Memory B cell (primary cell): ENCODE measurements at regions not wholly inside any gene's neighbourhood (a gene's known extent, or its start where the extent isn't known, plus 50 kb on each side); places are given as distances from the start of the nearest gene placed in this dataset.

Experiments
- ATAC-seq: fragments of 150-1000 bp; cut with Tn5 transposase; 2 replicates; pipeline ENCODE4 v1.10.0; 2021; ENCODE audit warnings: low read depth, mild to moderate bottlenecking, moderate library complexity
- DNase-seq, 2 donors: peaks; one replicate each; pipeline ENCODE4 v3.0.0; 2022; ENCODE audit warnings: low spot score in 2 of 2
- H3K27ac Mint-ChIP-seq: one replicate; pipeline ENCODE4 v1.8.0; 2022; ENCODE audit warnings: mild to moderate bottlenecking, moderate library complexity, mixed read lengths
- H3K27me3 Mint-ChIP-seq: one replicate; pipeline ENCODE4 v1.8.0; 2022; ENCODE audit warnings: mixed read lengths
- H3K36me3 Mint-ChIP-seq: one replicate; pipeline ENCODE4 v1.8.0; 2022; ENCODE audit warnings: mild to moderate bottlenecking, mixed read lengths
- H3K4me1 Mint-ChIP-seq: one replicate; pipeline ENCODE4 v1.8.0; 2022; ENCODE audit warnings: mixed read lengths
- H3K4me3 Mint-ChIP-seq: one replicate; pipeline ENCODE4 v1.8.0; 2022; ENCODE audit warnings: mild to moderate bottlenecking, moderate library complexity, mixed read lengths
- H3K9me3 Mint-ChIP-seq: one replicate; pipeline ENCODE4 v1.8.0; 2022; ENCODE audit warnings: mixed read lengths

DNA sequence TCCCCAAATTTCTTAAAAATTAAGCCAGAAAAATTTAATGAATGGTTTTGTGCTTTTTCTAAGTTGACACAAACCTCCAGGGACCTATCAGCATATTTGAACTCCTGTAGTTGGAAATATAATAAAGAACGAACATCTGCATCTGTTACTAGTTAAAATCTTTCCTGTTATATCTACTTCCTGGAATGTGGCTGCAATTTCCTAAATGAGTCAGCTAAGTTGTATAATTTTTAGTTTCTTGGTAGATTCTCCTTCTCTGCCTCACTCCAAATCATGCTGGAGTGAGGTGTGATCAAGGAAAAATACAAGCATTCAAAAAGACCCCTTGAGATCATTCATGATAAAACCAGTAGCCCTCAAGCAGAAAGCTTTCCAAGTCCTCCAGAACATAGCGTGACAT is 106.2 kb upstream of the MCTP2 start:
- H3K27me3 Mint-ChIP-seq = peaks cover 2% of the 10 kb centered on the region
- ATAC-seq = no peak
- no peaks in the 10 kb centered on the region for H3K36me3 Mint-ChIP-seq
- no peaks in the 10 kb centered on the region for H3K4me1 Mint-ChIP-seq
- DNase-seq = no peak
- H3K9me3 Mint-ChIP-seq = no peaks in the 10 kb centered on the region
- H3K27ac Mint-ChIP-seq = no peak overlapping the region
- no peak overlapping the region for H3K4me3 Mint-ChIP-seq

DNA sequence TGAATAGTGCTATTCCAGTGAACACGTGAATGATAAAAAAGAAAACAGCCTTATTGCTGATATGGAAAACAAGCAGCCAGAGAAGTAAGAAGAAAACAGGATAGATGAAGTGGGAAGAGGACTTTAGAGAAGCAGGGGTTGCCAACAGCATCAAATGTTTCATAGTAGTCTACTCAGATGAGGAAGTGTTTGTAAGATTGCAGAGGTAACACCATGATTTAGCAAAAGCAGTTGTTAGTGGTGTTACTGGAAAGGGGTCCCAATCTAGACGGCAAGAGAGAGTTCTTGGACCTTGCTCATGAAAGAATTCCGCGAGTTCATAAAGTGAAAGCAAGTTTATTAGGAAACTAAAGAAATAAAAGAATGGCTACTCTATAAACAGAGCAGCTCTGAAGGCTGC is 108.8 kb upstream of the MCTP2 start:
- H3K4me3 Mint-ChIP-seq = no peak overlapping the region
- no peak for DNase-seq
- no peak for ATAC-seq
- H3K36me3 Mint-ChIP-seq = no peaks in the 10 kb centered on the region
- H3K27ac Mint-ChIP-seq = no peak overlapping the region
- no peaks in the 10 kb centered on the region for H3K9me3 Mint-ChIP-seq
- no peaks in the 10 kb centered on the region for H3K4me1 Mint-ChIP-seq
- peaks cover 2% of the 10 kb centered on the region for H3K27me3 Mint-ChIP-seq

DNA sequence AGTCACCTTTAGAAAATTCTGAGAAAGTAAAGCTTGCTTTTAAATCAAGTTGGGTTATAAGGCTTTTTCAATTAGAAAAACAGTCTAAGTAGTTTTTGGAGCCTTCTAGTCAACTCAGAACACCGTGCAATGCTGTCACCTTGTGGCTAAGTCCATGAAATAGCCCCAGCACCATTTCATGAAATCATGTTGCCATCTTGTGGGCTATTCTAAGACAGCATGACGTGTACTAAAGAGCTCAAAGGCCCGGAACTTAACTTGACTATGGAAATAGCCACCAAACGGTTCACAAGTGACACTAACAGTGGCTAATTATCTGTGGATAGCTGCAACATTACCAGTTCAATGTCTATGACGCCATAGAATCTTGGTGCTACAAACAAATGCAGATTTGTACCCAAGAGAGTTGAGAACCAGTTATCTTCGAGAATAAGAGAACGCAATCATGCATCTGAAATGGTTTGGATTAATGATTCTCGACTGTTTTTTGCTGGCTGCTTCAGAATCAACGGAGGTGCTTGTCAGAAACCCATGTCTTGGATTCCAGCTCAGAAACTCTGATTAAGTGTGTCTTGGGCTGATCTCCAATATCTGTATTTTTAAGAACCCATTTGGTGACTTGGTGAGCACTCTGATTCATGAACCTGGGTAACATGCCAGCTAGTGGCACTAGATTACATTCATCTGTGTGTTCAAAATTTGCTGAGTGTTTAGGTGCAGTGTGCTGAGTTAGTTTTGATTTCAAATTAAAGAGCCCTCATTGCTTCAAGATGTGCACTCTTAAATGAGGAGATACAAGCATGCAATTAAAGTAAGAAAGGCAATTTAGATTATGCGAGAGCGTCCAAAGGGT is 111.2 kb upstream of the MCTP2 start:
- ATAC-seq = peak; percentile 88
- no peaks in the 10 kb centered on the region for H3K9me3 Mint-ChIP-seq

DNA sequence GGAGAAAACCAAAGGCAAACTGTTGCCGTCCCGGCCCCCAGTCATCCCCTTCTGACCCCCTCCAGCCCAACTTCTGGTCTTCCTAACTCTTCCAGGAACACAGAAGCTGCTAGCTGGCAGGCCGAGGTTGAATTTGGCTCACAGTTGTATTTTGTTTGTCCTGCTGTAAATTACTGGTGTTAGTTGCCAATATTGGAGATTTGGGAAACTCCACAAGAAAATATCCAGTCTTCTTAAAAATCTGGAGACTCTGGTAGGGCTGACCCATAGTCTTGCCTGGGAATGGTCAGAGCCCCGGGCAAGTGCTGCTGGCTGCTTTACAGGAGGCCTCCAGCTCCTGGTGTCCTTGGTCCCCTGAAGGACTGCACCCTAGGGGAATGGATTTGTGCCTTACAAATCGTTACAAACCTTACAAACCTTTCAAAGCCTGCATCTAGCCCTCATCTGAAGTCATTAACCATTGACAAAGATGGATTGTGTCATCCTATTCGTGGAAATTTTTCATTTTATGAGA is 112.0 kb upstream of the MCTP2 start:
- H3K36me3 Mint-ChIP-seq = no peaks in the 10 kb centered on the region
- H3K9me3 Mint-ChIP-seq = no peaks in the 10 kb centered on the region
- DNase-seq (no peak), ATAC-seq (no peak)
- H3K4me1 Mint-ChIP-seq = no peaks in the 10 kb centered on the region
- H3K27ac Mint-ChIP-seq = no peak overlapping the region
- no peak overlapping the region for H3K4me3 Mint-ChIP-seq
- no peaks in the 10 kb centered on the region for H3K27me3 Mint-ChIP-seq

More for the DNA sequence above, 111.2 kb upstream of the MCTP2 start:
- H3K4me1 Mint-ChIP-seq = no peaks in the 10 kb centered on the region
- no peaks in the 10 kb centered on the region for H3K36me3 Mint-ChIP-seq
- peak in 1 of 2 donors; percentile 14 for DNase-seq
- no peaks in the 10 kb centered on the region for H3K27me3 Mint-ChIP-seq
- H3K4me3 Mint-ChIP-seq = no peak overlapping the region
- no peak overlapping the region for H3K27ac Mint-ChIP-seq

DNA sequence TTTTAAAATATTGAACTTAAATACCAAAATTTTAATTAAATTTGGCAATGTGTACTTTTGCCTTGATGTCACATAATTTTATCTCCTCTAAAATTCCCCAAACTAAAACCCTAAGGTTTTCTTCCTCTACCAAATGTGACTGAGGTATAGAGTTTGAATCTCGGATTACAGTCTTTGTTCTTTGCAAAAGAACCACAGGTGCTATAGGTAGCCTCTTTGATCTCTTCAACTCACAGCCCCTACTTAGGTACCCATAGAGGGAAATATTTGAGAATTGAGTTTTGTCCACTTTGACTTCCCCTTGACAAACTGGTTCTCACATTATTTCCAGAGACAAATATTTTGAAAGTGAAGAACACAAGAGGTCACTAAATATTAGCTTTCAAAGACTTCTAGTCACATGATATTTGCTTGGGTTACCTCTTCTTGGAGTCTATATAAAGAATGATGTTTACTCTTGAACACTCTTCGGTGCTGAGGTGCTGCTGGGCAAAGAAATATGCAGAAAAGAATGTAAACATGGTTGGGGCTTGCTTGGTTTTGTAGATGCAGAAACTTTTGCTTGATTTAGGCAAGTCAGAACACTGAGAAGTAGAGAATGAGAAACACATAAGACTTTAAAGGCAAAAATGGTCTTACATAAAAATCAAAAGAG is 120.8 kb upstream of the MCTP2 start:
- Mint-ChIP-seq H3K27ac (no peak overlapping the region), H3K27me3 (peaks cover 6% of the 10 kb centered on the region), H3K4me3 (no peak overlapping the region), H3K4me1 (no peaks in the 10 kb centered on the region), H3K36me3 (no peaks in the 10 kb centered on the region), H3K9me3 (no peaks in the 10 kb centered on the region)
- no peak for ATAC-seq
- DNase-seq = no peak

DNA sequence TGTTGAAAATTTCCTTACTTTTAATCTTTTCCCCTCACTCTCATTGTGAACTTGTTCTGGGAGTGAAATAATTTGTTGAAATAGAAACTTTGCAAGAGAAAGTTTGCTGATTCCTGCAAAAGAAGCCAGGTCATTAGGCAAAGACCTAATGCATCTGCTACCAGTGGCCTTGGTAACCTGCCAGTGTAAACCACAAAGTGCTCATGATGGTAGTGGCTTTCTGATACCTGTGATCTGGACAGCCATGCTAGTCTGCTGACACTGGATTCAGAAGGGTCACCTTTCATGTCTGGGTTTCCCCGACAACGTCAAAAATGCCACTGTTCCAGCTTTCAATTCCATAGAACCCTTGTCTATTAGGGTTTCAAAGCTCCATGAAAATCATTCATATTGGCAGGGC is 123.7 kb upstream of the MCTP2 start:
- no peak overlapping the region for H3K4me3 Mint-ChIP-seq
- H3K9me3 Mint-ChIP-seq = no peaks in the 10 kb centered on the region
- no peak overlapping the region for H3K27ac Mint-ChIP-seq
- H3K4me1 Mint-ChIP-seq = no peaks in the 10 kb centered on the region
- ATAC-seq (no peak), DNase-seq (no peak)
- peaks cover 7% of the 10 kb centered on the region for H3K27me3 Mint-ChIP-seq
- no peaks in the 10 kb centered on the region for H3K36me3 Mint-ChIP-seq

DNA sequence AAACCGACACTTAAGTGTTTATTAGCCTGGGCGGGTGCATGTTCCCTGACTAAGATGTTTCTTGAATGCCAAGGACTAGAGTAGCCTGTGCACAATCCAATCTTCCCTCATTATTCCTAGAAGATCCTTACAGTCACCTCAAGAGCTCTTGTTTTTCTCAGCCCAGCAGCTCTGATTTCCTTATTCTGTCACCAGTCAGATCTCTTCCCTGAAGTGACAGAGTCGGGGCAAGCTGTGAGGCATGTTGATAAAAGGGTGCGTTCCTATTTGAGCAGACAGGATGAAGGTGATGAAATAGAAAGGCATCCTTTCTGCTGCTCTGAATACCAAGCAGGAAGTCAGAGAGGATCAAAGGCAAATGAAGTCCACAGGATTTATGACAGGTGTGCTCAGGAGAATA is 125.6 kb upstream of the MCTP2 start:
- no peak for DNase-seq
- Mint-ChIP-seq H3K27ac (no peak overlapping the region), H3K27me3 (peaks cover 7% of the 10 kb centered on the region), H3K9me3 (no peaks in the 10 kb centered on the region), H3K4me3 (no peak overlapping the region), H3K4me1 (no peaks in the 10 kb centered on the region), H3K36me3 (no peaks in the 10 kb centered on the region)
- no peak for ATAC-seq

DNA sequence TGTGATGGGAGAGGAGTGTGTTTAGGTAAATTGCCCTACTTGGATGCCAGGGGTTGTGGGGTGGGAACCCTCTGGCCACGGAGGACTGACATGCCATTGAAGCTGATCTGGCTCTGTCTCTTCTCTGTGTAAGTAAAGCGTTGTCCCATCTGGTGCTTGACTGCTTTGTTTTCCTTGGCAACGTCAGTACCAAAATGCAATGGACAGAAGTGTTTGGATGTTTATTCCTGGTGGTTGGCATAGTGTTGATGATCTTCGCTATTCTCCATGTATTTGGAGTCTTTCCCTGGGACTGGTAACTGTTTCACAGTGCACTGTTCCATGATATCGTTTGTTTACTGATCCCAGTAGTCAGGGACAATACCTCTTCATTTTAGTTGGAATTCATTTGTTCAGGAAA is 130.5 kb upstream of the MCTP2 start:
- no peak overlapping the region for H3K27ac Mint-ChIP-seq
- no peak overlapping the region for H3K4me3 Mint-ChIP-seq
- H3K27me3 Mint-ChIP-seq = peaks cover 5% of the 10 kb centered on the region
- H3K9me3 Mint-ChIP-seq = no peaks in the 10 kb centered on the region
- ATAC-seq (no peak), DNase-seq (no peak)
- no peaks in the 10 kb centered on the region for H3K4me1 Mint-ChIP-seq
- H3K36me3 Mint-ChIP-seq = no peaks in the 10 kb centered on the region

DNA sequence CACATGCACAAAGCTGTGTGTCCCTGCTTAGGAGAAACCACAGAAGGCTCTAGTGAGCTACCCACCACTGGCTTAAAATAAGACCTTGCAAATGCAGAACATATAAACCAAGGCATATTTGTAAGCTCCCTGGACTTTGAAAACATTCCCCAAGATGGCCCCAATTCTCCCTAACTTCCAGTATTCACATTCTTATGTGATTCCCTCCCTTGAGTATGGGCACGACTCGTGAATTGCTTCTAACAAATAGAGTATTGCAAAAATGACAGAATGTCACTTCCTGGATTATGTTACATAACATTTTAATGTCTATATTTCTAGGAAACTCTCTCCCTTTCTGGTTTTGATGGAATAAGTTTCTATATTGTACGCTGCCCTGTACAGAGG is 131.8 kb upstream of the MCTP2 start:
- ATAC-seq (no peak), DNase-seq (no peak)
- Mint-ChIP-seq H3K36me3 (no peaks in the 10 kb centered on the region), H3K27ac (no peak overlapping the region), H3K27me3 (peaks cover 5% of the 10 kb centered on the region), H3K4me1 (no peaks in the 10 kb centered on the region), H3K4me3 (no peak overlapping the region), H3K9me3 (no peaks in the 10 kb centered on the region)

DNA sequence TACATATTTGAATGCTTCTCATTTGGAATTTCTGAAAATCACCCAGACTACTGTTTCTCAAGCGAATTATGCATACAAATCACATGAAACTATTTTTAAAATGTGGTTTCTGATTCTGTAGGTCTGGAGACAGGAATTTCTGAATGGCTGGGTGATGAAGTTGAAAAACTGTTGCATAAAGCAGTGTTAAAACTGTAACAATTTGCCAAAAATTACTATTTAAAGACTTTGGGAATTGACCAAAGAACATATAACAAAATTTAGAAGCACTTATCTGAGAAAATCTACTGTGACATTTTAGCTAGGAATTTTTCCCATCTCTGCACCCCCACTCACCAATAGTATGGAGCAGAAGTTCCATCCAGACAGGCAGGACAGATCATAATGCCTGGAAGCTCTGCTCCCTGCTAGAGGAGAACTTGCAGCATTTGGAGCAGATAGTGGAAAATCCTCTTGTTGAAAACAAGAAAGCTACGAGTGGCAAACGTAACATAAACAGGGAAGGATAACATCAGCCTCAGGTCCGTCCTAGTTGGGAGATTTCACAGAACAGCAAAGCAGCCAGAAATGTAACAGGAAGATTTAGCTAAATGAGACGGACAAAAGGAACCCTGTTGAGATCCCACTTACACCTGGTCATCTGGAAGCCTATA is 132.3 kb upstream of the MCTP2 start:
- no peaks in the 10 kb centered on the region for H3K9me3 Mint-ChIP-seq
- no peaks in the 10 kb centered on the region for H3K4me1 Mint-ChIP-seq
- H3K27ac Mint-ChIP-seq = no peak overlapping the region
- H3K27me3 Mint-ChIP-seq = peaks cover 4% of the 10 kb centered on the region
- DNase-seq (no peak), ATAC-seq (no peak)
- no peak overlapping the region for H3K4me3 Mint-ChIP-seq
- H3K36me3 Mint-ChIP-seq = no peaks in the 10 kb centered on the region

DNA sequence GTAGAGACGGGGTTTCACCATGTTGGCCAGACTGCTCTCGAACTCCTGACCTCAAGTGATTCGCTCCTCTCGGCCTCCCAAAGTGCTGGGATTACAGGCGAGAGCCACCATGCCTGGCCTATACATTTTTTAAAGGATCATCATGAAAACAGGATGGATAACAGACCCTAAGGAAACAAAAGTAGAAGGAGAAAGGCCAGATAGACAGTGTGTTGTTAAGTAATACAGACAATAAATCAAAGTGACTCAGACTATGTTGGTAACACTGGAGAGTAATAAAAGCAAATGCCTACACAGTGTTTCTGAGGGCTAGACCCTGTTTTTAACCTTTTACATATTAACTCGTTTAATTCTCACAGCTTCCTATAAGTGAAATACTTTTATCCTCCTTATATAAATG is 133.8 kb upstream of the MCTP2 start:
- H3K4me1 Mint-ChIP-seq = no peaks in the 10 kb centered on the region
- no peaks in the 10 kb centered on the region for H3K27me3 Mint-ChIP-seq
- no peak overlapping the region for H3K27ac Mint-ChIP-seq

DNA sequence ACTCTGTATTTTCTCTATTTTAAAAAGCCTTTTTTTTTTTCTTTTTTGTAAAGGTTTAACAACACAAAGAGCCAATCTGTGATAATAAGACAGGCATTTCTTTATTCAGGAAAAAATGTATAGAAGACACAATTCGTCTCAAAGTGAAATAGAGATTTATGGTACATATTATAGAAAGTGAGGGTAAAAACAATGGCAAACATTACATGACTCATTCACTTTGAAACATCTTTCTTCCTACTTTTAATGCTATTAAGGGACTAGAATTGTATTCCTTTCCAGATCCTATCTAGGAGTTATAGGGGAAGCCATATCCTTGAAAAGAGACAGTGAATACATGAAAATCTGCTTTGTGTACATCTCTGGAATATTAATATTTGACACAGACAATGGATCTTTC is 137.1 kb upstream of the MCTP2 start:
- no peaks in the 10 kb centered on the region for H3K4me1 Mint-ChIP-seq
- H3K36me3 Mint-ChIP-seq = no peaks in the 10 kb centered on the region
- H3K27ac Mint-ChIP-seq = no peak overlapping the region
- H3K9me3 Mint-ChIP-seq = no peaks in the 10 kb centered on the region
- ATAC-seq (no peak), DNase-seq (no peak)
- no peak overlapping the region for H3K4me3 Mint-ChIP-seq
- peaks cover 2% of the 10 kb centered on the region for H3K27me3 Mint-ChIP-seq

More for the DNA sequence above, 133.8 kb upstream of the MCTP2 start:
- ATAC-seq (no peak), DNase-seq (no peak)
- Mint-ChIP-seq H3K9me3 (no peaks in the 10 kb centered on the region), H3K36me3 (no peaks in the 10 kb centered on the region), H3K4me3 (no peak overlapping the region)

DNA sequence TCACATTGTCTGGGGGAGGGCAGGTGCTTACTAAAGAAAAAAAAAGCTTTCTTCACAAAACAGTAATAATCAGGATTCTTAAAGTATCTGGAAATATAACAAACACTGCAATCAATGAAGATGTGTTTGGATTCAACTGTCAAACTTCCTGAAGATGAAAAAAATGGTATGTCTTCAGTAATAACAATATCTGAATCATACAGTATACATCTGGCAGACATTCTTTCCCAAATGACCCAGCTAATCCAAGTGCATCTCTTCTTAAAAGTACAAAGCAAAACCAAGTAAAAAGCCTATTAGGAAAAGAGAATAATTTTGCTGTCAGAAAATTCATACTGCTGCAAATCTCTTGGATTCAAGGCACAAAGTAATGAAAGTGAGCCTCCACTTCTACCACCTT is 145.0 kb upstream of the MCTP2 start:
- Mint-ChIP-seq H3K9me3 (no peaks in the 10 kb centered on the region), H3K27me3 (peaks cover 5% of the 10 kb centered on the region), H3K4me1 (no peaks in the 10 kb centered on the region), H3K27ac (no peak overlapping the region), H3K4me3 (no peak overlapping the region), H3K36me3 (no peaks in the 10 kb centered on the region)
- DNase-seq (no peak), ATAC-seq (no peak)

DNA sequence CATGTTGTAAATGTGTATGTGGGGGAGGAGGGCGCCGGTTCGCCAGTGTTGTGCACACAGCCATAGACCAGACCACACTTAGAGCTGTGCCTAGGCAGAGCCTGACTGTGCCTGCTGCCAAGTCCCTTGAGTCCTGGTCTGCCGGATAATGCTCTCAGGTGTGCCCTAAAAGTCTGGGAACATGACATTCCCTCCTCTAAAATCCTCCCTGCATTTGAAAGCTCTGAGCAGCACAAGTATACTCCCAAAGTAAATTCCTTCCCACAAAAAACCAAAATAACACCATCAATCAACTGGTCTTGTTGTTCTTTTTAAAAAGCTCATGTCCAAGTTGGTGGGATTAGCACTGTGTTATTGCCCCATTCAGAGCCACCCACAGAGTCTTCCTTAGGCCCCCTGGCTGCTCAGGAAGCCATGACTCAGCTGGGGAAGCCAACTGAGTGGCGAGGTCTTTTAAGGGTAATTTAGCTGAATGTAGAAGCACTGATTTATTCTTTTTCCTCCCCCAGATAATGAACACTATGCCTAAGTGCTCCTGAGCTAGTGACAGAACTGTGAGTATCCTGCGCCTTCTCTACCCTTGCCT is 147.8 kb upstream of the MCTP2 start:
- no peak overlapping the region for H3K27ac Mint-ChIP-seq
- DNase-seq (no peak), ATAC-seq (no peak)
- no peaks in the 10 kb centered on the region for H3K36me3 Mint-ChIP-seq
- no peaks in the 10 kb centered on the region for H3K4me1 Mint-ChIP-seq
- peaks cover 5% of the 10 kb centered on the region for H3K27me3 Mint-ChIP-seq
- H3K4me3 Mint-ChIP-seq = no peak overlapping the region
- no peaks in the 10 kb centered on the region for H3K9me3 Mint-ChIP-seq
